DMS53 treated with DMSO at 0.1 percent for 48 hours (cell line): ENCODE measurements at regions not wholly inside any gene's neighbourhood (a gene's known extent, or its start where the extent isn't known, plus 50 kb on each side); places are given as distances from the start of the nearest gene placed in this dataset.
"Not testable (repeated sequence)": the region's sequence is repeated elsewhere in the genome, so short reads cannot be mapped to it uniquely, and the experiment has no call there.

Source experiments
- DNase-seq: peaks from one replicate; lab custom pipeline; 2025; ENCODE audit not compliant: unreplicated experiment; lab: John Stamatoyannopoulos, UW

DNA sequence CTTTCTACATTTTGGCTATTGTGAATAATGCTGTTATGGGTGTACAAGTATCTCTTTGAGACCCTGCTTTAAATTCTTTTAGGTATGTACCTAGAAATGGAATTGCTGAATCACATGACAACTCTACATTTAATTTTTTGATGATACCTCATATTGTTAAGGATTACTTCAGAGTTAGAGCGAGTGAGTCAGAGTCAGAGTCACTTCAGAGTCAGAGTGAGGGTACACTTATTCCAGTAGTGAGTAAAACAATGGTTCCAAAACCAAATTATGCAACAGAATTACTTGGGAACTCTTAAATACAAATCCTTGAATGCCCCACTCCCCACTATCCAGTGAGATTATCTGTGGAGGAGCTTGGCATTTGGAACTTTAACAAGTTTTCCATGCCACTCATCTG is 50.3 kb upstream of the SNRK start:
- no peak for DNase-seq

DNA sequence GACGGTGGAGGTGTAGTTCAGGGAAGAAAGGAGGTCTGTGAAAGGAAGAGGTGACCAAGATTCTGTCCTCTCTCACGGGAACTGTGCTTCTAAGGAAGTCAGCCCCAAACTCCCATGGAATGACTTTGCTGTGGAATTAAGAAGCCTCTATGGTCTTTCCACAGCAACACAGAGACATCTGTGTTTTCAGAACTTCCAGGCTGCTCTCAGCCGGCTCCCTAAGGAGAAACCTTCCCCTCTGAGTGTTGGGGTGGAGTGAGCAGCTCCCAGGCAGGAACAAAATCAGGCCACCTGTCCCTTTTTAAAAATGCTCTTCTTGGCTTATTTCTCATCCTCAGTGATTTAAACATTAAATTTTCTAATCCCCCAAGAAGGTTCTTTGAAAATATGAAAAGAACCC is 53.3 kb upstream of the SNRK start:
- DNase-seq = no peak

DNA sequence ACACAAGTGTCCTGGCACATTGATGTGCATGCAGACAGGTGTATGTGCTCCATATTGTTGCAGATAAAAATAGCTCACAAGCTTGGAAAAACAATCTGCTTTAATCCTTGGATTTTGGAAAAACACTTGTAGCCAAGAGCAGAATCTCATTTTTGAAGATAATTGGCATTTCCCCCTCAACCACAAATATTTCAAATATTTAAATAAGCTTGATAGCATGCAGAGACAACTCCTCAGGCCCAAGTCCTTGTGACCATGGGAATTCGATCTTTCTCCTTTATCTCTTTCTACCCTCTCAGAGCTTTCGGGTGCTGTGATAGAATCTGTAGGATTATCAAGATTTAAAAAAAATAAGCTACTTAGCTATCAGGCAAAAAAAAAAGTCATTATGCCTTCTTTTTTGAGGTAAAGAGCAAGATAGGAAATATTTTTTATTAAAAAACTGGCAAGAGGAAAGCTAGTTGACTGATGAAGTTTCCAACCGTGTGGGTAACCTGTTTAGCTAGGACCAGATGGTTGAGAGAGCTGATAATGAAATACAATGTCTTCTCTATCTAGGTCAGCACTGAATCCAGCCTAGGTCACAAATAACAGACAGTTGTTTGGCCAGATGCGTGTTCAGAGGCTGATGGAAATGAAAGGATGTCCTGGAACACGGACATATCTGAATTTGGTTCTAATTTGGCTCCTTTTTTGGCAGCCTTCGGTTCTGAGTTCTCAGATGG is 54.9 kb upstream of the SNRK start:
- DNase-seq = no peak

DNA sequence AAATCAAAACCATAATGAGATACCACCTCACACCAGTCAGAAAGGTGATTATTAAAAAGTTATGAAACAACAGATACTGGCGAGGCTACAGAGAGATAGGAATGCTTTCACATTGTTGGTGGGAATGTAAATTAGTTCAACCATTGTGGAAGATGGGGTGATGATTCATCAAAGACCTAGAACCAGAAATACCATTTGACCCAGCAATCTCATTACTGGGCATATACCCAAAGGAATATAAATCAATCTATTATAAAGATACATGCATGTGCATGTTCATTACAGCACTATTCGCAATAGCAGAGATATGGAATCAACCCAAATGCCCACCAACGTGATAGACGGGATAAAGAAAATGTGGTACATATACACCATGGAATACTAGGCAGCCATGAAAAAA is 56.5 kb upstream of the SNRK start:
- not testable (repeated sequence) for DNase-seq

DNA sequence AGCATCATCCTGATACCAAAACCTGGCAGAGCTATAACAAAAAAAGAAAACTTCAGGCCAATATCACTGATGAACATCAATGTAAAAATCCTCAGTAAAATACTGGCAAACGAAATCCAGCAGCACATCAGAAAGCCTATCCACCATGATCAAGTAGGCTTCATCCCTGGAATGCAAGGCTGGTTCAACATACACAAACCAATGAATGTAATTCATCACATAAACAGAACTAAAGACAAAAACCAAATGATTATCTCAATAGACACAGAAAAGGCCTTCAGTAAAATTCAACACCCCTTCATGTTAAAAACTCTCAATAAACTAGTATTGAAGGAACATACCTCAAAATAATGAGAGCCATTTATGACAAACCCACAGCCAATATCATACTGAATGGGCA is 58.7 kb upstream of the SNRK start:
- DNase-seq = not testable (repeated sequence)

DNA sequence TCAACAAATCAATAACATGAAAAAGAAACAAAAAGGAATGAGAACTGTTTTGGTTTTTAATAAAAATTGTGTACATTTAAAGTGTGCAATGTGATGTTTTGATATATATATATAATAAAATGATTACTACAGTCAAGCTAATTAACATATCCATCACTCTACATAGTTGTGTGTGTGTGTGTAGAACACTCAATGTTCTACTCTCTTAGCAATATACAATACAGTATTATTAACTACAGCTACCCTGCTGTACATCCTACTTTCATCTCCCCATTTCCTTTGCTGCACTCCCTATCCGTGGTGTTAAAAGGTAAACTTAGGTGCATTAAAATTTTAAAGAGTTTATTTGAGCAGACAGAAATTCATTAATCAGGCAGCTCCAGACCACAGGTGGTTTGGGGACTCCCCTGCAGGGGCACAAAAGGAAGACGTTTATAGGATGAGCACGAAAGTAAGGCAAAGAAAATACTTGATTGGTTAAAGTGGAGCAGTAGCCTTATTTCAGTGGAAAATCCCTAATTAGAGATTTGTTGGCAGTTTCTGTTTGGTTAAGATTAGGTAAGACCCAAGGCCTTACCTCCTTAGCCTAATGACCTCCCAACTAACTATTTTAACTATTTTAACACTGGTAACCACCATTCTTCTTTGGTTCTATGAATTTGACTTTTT is 61.8 kb upstream of the SNRK start:
- DNase-seq = no peak

DNA sequence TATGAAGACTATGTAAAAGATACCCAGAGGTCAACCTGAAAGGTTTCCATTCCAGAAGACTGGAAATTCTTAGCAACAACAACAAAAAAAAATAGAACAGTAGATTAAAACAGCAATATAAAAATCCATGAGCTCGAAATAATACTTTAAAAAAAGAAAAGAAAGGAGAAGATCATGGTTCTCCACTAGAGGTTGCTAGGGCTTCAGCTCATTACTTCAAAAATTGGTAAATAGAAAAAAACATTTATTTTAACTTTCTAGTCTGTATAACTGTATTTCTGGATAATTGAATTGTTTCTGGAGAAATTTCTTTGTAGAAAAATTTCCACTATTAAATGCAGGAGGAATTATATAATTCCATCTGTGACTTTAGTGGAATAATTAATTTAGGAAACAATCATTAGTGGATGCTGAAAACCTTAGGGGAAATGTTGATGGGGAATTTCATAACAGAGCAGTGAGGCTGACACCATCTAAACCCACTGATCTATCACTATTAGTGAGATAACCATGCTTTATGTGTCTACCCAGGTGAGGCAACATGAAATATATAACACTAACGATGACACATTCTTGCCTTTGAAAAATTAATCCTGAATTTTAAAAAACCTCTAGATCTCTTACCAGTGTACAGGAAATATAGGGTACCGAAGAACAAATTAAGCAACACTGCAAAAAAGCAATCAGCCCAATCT is 62.5 kb upstream of the SNRK start:
- no peak for DNase-seq

DNA sequence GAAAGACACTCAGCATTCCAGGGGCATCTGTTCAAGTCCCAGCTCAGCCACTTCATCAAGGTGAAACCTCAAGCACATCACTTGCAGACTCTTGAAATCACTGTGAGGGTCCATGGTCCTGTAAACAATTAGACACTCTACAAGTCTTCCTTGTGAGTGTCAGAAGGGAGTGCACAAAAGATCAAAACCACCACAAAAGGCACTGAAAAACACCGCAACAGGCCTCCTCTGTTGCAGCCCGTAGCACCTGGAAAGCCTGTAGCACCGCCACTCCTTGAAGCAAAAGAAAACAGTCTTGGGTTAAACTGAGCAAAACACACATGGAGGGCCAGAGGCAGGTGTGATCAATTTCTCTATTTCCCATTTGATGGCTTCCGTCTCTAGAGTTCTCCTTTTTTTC is 63.8 kb upstream of the SNRK start:
- no peak for DNase-seq

DNA sequence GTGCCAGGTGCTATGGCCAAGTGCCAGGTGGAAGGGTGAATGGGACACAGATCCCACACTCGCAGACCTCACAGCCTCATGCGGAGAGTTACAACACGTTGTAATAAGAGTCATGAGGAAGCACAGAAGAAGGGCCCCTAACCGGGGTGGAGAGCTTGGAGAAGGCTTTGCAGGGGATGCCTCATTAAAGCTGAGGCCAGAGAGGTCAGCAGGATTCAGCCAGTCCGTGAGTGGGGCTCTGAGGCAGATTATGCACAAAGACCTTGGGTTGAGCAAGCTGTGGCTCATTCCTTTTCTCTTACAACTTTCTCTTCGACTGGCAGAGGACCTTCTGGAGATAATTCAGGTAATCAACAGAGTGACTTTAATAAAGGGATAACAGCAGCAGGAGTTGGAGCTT is 65.3 kb upstream of the SNRK start:
- DNase-seq = no peak

DNA sequence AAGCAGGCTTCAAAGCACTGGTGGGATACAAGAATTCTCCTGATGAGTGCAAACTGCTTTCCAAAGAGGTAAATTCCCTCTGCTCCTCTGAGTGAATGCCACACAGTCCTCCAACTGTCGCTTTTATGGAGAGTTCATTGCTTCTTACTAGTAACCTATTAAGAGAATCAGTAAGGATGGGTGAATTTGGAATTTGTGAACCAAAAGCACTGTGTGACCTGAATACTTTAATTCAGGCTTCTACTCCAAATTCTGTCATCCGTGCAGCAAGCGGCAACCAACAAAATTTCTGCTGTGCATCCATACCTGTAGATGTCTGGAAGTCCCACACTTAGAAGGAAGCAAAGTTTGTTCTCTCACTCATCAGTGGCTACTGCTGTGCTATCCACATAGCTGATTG is 66.7 kb upstream of the SNRK start:
- no peak for DNase-seq

DNA sequence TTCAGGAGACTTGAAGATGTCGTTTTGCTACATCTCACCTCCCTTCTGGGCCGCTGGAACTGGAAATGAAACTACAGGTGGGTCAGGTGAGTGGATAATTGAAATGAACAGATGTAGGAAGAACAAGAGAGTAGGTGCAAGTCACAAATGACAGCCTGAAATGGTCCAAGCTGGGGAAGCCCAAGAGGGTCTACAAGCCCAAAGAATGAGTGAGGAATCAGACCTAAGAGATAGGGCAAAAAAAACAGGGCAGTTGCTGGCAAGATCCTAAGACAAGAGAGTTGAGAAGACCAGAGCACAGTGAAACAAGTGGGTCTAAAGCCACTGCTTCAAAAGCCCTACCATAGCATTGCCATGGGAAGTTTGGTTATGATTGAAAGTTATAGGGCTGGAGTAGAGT is 67.4 kb upstream of the SNRK start:
- no peak for DNase-seq

DNA sequence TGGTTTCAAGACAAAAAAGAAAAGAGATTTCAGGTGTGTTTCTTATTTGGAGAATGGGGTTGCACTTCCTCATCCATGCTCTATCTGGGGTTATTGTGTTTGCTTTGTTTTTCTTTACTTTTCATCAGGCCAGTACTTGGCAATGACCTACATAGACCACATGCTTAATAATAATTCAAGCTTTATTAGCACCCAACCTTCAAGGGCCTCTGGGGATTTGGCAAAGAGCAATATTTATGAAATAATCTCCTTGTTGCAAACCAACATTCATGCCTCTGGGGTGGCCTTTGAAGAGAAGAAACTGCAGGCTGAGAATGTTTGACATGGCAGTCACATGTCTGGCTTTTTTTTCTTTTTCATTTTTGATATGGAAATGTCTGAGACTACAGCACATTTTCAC is 68.2 kb upstream of the SNRK start:
- no peak for DNase-seq

DNA sequence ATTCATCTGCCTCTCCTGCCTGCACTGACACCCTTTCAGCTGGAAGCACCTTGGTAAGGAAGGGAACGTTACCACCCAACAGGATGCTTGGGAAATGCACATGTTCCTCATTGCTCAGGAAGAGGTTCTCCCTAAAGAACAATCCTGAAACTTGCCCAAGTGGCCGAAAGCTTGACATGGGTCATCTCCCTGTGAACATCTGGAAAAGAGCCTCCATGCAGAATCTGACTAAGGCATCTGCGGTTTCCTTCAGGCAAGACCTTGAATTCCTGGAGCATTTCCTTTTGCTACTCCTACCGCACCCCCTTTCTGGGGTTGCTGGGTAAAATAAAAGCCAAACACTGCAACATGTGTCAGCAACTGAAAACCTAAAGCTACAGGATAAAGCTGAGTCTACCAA is 68.7 kb upstream of the SNRK start:
- DNase-seq = no peak

DNA sequence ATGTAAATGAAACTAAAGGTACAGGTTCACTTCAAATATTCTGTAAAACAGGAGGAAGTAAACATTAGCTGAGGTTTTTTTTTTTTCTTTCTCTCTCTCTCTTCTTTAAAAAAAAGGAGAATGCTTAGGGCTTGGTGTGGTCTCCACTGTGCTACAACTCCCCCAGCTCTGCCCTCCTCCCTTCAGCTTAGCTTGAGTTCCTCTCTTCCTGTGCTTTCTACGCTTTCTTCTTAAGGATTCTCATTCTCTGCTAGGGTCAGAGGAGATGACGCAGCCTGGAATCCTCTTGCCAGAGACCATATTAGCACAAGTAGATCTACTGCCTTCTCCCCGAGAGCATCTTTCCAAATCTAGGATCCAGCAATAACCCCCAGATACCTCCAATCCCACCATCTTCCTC is 69.1 kb upstream of the SNRK start:
- no peak for DNase-seq

DNA sequence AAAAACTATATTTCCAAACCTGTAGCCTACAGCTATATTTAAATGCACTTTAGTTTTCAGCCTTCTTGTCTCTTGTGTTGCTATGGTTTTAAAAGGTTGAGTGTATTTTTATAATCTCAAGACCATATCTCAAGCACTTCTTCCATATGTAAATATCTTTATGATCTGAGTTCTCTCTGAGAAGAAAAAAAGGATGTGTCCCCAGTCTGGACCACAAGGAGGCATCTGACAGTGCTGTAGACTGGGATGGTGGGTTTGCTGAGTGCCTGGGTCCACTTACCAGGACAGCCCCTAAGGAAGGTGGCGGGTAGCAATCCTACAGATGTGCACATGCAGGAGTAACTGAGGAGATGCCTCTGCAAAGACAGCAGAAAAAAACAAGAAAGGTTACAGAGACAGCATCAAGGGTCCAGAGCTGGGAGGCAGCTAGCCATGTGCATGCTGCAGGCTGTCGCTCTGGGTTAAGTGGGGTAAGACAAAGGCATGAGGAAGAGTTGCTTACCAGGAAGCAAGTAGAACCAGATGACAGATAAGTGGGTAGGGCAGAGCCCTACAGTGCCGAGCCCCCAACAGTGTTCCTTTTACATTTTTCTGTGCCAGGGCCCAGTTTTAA is 70.6 kb upstream of the SNRK start:
- no peak for DNase-seq

DNA sequence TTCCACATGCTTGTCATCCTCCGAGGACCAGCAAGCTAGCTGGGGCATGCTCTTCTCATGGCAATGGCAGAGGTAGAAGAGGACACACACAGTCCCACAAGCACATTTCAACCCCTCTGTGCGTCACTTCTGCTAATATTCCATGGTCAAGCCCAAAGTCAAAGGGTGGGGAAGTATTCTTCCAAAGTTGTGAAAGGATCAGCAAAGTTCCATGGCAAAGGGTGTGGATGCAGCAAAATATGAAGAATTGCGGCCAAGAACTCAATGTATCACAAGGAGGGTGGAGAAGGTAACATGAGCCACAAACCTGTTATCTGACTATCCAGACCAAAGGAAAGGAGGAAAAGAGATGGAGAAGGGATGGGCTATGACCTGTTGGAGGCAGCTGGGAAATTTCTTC is 71.2 kb upstream of the SNRK start:
- no peak for DNase-seq

DNA sequence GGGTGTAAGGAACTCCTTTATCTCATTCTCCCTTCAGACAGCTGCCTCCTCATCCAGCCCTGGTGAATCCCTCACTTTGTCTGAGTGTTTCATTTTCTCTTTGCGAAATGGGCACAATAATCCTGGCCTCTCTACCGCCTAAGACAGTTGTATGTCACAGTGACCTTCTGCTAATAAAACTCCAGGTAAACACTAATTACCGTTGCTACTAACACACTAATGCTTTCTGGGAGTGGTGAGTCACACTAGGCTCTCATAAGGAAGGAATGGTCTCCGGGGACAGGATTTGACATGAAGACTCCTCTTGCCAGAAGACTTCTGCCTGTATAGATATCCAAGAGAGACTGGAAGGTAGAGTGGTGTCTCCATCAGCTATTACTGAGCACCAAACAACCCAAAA is 71.7 kb upstream of the SNRK start:
- DNase-seq = no peak

DNA sequence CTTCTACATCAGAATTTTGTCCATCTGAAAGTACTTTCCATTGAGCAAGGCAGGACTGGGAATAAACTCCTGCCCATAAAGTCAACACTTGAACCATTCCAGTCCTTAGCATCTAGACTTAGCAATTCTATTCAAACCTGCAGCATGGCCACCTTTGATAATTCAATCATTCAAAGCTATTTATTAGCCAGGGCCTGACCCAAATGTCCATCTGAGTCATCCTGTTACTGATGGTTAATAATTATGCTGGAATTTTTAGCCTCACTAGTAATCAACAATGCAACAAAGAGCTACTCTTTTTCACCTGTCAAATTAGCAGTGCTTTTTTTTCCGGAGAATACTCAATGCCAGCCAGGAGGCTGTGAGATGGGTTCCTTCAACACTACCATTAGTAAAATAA is 72.7 kb upstream of the SNRK start:
- no peak for DNase-seq

DNA sequence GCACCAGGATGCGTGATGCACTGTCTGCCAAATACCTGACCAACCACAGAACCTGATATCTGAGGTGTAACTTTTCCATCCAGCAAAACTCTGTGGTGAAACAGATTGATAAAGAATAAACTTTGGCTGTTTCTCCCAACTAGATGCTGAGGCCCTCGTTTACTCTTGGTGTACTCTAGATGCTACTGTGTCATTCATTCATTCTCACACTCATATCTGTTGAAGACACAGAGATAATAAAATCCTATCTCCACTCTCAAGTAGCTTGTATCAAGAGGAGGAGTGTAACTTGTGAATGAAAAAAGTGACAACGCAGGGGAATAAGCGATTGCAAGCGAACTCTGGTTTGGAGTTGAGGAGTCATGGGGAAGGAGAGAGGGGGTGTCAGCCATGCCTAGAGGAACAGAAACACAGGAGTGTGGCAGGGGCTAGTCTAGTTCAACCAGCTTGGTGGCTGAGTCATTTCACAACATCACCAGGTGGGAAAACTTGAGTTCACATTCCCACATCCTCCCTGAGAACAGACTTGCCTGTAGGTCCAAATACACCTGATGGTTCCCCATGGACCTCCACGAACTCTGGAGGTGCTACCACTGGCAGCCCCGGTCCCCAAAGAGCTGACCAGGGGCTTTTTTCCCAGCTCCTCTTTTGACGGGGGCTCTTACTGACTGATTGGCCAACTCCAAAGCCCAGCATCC is 73.3 kb upstream of the SNRK start:
- no peak for DNase-seq

DNA sequence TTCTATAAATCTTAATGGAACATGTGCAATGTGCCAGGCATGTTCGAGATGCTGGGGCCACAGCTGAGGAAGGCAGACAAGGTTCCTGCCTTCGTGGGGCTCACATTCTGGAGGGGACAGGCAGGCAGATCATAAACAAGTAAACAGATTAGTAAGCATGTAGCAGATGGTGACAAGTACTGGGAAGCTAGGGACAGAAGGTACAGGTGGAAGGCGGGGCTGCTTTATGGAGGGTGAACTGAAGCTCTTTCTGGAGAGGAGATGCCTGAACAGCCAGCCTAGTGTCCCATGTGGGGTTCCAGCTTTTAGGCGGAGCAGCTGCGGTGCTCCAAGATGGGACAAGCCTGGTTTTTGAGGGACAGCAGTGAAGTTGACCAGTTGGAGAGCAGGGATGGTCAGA is 74.7 kb upstream of the SNRK start:
- DNase-seq = no peak
